ENCODE measurements at regions not wholly inside any gene's neighbourhood (a gene's known extent, or its start where the extent isn't known, plus 50 kb on each side); places are given as distances from the start of the nearest gene placed in this dataset.

- Histone ChIP-seq H3K4me3 (no peak overlapping the region), H3K27me3 (no peaks in the 10 kb centered on the region), H3K9me3 (peaks cover 0 to 34% (median 0%) of the 10 kb centered on the region in 4 donors), H3K36me3 (no peaks in the 10 kb centered on the region), H3K27ac (no peak overlapping the region), H3K4me1 (no peaks in the 10 kb centered on the region)
- DNase-seq (ENCODE audit: low spot score in 2 of 2): no peak
- no peak for TF ChIP-seq POLR2A (IDR thresholded peaks at IDR 0.05)
- no peak for TF ChIP-seq EP300 (IDR thresholded peaks at IDR 0.05)
- no peak for TF ChIP-seq CTCF (IDR thresholded peaks at IDR 0.05)
Measured at GRCh38 chr10:119996944-119997343, 104.4 kb downstream of the SEC23IP start.

GRCh38 chr10:119997429-119997828 is 104.9 kb downstream of the SEC23IP start:
- no peaks in the 10 kb centered on the region for H3K4me1 ChIP-seq
- 75 to 89% methylated on average over 2 of the region's 2 CpGs for WGBS, 2 donors
- peaks cover 0 to 34% (median 0%) of the 10 kb centered on the region in 4 donors for H3K9me3 ChIP-seq
- no peak overlapping the region for H3K4me3 ChIP-seq
- H3K36me3 ChIP-seq: no peaks in the 10 kb centered on the region
- H3K27me3 ChIP-seq: no peaks in the 10 kb centered on the region
- no peak for TF ChIP-seq CTCF (IDR thresholded peaks at IDR 0.05)
- TF ChIP-seq EP300 (IDR thresholded peaks at IDR 0.05): no peak
- TF ChIP-seq POLR2A (IDR thresholded peaks at IDR 0.05): no peak
- no peak overlapping the region for H3K27ac ChIP-seq
- no peak for DNase-seq (ENCODE audit: low spot score in 2 of 2)

- Histone ChIP-seq H3K9me3 (peaks cover 0 to 6% (median 0%) of the 10 kb centered on the region in 4 donors), H3K36me3 (no peaks in the 10 kb centered on the region), H3K4me1 (no peaks in the 10 kb centered on the region), H3K27me3 (no peaks in the 10 kb centered on the region), H3K4me3 (no peak overlapping the region), H3K27ac (no peak overlapping the region)
- TF ChIP-seq CTCF (IDR thresholded peaks at IDR 0.05): no peak
- no peak for TF ChIP-seq EP300 (IDR thresholded peaks at IDR 0.05)
- TF ChIP-seq POLR2A (IDR thresholded peaks at IDR 0.05): no peak
- WGBS, 2 donors: 78 to 86% methylated on average over 5 of the region's 5 CpGs
- no peak for DNase-seq (ENCODE audit: low spot score in 2 of 2)
Measured at GRCh38 chr10:120002785-120003184, 110.3 kb downstream of the SEC23IP start.

GRCh38 chr10:120005207-120006201 is 113.0 kb downstream of the SEC23IP start:
- Histone ChIP-seq H3K4me3 (no peak overlapping the region), H3K9me3 (no peaks in the 10 kb centered on the region), H3K36me3 (no peaks in the 10 kb centered on the region), H3K27me3 (no peaks in the 10 kb centered on the region), H3K27ac (no peak overlapping the region), H3K4me1 (no peaks in the 10 kb centered on the region)
- TF ChIP-seq EP300 (IDR thresholded peaks at IDR 0.05): no peak
- TF ChIP-seq CTCF (IDR thresholded peaks at IDR 0.05): no peak
- TF ChIP-seq POLR2A (IDR thresholded peaks at IDR 0.05): no peak
- DNase-seq (ENCODE audit: low spot score in 2 of 2): no peak
- WGBS, 2 donors: 38 to 45% methylated on average over 8 of the region's 8 CpGs

- DNase-seq (ENCODE audit: low spot score in 2 of 2): no peak
- Histone ChIP-seq H3K27ac (no peak overlapping the region), H3K36me3 (no peaks in the 10 kb centered on the region), H3K9me3 (no peaks in the 10 kb centered on the region), H3K4me3 (no peak overlapping the region), H3K4me1 (no peaks in the 10 kb centered on the region), H3K27me3 (no peaks in the 10 kb centered on the region)
- WGBS, 2 donors: 50 to 58% methylated on average over 2 of the region's 2 CpGs
- no peak for TF ChIP-seq EP300 (IDR thresholded peaks at IDR 0.05)
- TF ChIP-seq CTCF (IDR thresholded peaks at IDR 0.05): no peak
- no peak for TF ChIP-seq POLR2A (IDR thresholded peaks at IDR 0.05)
Measured at GRCh38 chr10:120007261-120007660, 114.7 kb downstream of the SEC23IP start.

All from tibial nerve (tissue), 4 donors.